ENCODE measurements at regions not wholly inside any gene's neighbourhood (a gene's known extent, or its start where the extent isn't known, plus 50 kb on each side); places are given as distances from the start of the nearest gene placed in this dataset.
"Not testable (repeated sequence)": the region's sequence is repeated elsewhere in the genome, so short reads cannot be mapped to it uniquely, and the experiment has no call there.

- no peak for DNase-seq
Observed at GRCh38 chr22:47328550-47329243, 566.2 kb downstream of the TBC1D22A start.

- no peak for DNase-seq
Observed at GRCh38 chr22:47327241-47327640, 564.8 kb downstream of the TBC1D22A start.

GRCh38 chr22:47325249-47325648 lies 562.8 kb downstream of the TBC1D22A start:
- DNase-seq = no peak

GRCh38 chr22:47324435-47324990 lies 562.1 kb downstream of the TBC1D22A start:
- no peak for DNase-seq

GRCh38 chr22:47323518-47323917 lies 561.1 kb downstream of the TBC1D22A start:
- DNase-seq = no peak

- DNase-seq = peak; percentile 36
Observed at GRCh38 chr22:47322854-47323253, 560.4 kb downstream of the TBC1D22A start.

- no peak for DNase-seq
Observed at GRCh38 chr22:47320560-47320959, 558.1 kb downstream of the TBC1D22A start.

- no peak for DNase-seq
Observed at GRCh38 chr22:47318041-47318737, 555.7 kb downstream of the TBC1D22A start.

GRCh38 chr22:47315862-47316419 lies 553.5 kb downstream of the TBC1D22A start:
- DNase-seq = peak; percentile 85

GRCh38 chr22:47310601-47311000 lies 548.2 kb downstream of the TBC1D22A start:
- DNase-seq = no peak

GRCh38 chr22:47309946-47310345 lies 547.5 kb downstream of the TBC1D22A start:
- no peak for DNase-seq

GRCh38 chr22:47309476-47309875 lies 547.0 kb downstream of the TBC1D22A start:
- no peak for DNase-seq

- no peak for DNase-seq
Observed at GRCh38 chr22:47308886-47309285, 546.4 kb downstream of the TBC1D22A start.

- no peak for DNase-seq
Observed at GRCh38 chr22:47307822-47308221, 545.4 kb downstream of the TBC1D22A start.

GRCh38 chr22:47307326-47307725 lies 544.9 kb downstream of the TBC1D22A start:
- no peak for DNase-seq

- no peak for DNase-seq
Observed at GRCh38 chr22:47304854-47305253, 542.4 kb downstream of the TBC1D22A start.

- no peak for DNase-seq
Observed at GRCh38 chr22:47304191-47304831, 541.9 kb downstream of the TBC1D22A start.

- no peak for DNase-seq
Observed at GRCh38 chr22:47303161-47303890, 540.9 kb downstream of the TBC1D22A start.

- DNase-seq = not testable (repeated sequence)
Observed at GRCh38 chr22:47302587-47302986, 540.1 kb downstream of the TBC1D22A start.

GRCh38 chr22:47301820-47302475 lies 539.5 kb downstream of the TBC1D22A start:
- DNase-seq = no peak

GRCh38 chr22:47300698-47301405 lies 538.4 kb downstream of the TBC1D22A start:
- DNase-seq = no peak
